ENCODE measurements at regions not wholly inside any gene's neighbourhood (a gene's known extent, or its start where the extent isn't known, plus 50 kb on each side); places are given as distances from the start of the nearest gene placed in this dataset.

GRCh38 chr2:226339616-226340015 lies 460.0 kb downstream of the IRS1 start:
- in situ Hi-C loops (cut with MboI; ENCODE audit: low sequenced_read_pairs): no loop called here

- in situ Hi-C loops (cut with MboI; ENCODE audit: low sequenced_read_pairs): no loop called here
Measured at GRCh38 chr2:226338825-226339224, 460.8 kb downstream of the IRS1 start.

GRCh38 chr2:226337941-226338600 lies 461.5 kb downstream of the IRS1 start:
- in situ Hi-C loops (cut with MboI; ENCODE audit: low sequenced_read_pairs): no loop called here

GRCh38 chr2:226336283-226336682 lies 463.3 kb downstream of the IRS1 start:
- in situ Hi-C loops (cut with MboI; ENCODE audit: low sequenced_read_pairs): no loop called here

GRCh38 chr2:226334981-226335720 lies 464.5 kb downstream of the IRS1 start:
- in situ Hi-C loops (cut with MboI; ENCODE audit: low sequenced_read_pairs): no loop called here

- in situ Hi-C loops (cut with MboI; ENCODE audit: low sequenced_read_pairs): no loop called here
Measured at GRCh38 chr2:226333388-226333787, 466.2 kb downstream of the IRS1 start.

GRCh38 chr2:226330206-226330605 lies 469.4 kb downstream of the IRS1 start:
- in situ Hi-C loops (cut with MboI; ENCODE audit: low sequenced_read_pairs): no loop called here

GRCh38 chr2:226329180-226329579 lies 470.4 kb downstream of the IRS1 start:
- in situ Hi-C loops (cut with MboI; ENCODE audit: low sequenced_read_pairs): no loop called here

- in situ Hi-C loops (cut with MboI; ENCODE audit: low sequenced_read_pairs): no loop called here
Measured at GRCh38 chr2:226327830-226328229, 471.8 kb downstream of the IRS1 start.

GRCh38 chr2:226325526-226325925 lies 474.1 kb downstream of the IRS1 start:
- in situ Hi-C loops (cut with MboI; ENCODE audit: low sequenced_read_pairs): no loop called here

- in situ Hi-C loops (cut with MboI; ENCODE audit: low sequenced_read_pairs): no loop called here
Measured at GRCh38 chr2:226320076-226320948, 479.3 kb downstream of the IRS1 start.

- in situ Hi-C loops (cut with MboI; ENCODE audit: low sequenced_read_pairs): no loop called here
Measured at GRCh38 chr2:226317970-226318369, 481.6 kb downstream of the IRS1 start.

- in situ Hi-C loops (cut with MboI; ENCODE audit: low sequenced_read_pairs): no loop called here
Measured at GRCh38 chr2:226313060-226313459, 486.6 kb downstream of the IRS1 start.

GRCh38 chr2:226312155-226312554 lies 487.5 kb downstream of the IRS1 start:
- in situ Hi-C loops (cut with MboI; ENCODE audit: low sequenced_read_pairs): no loop called here

GRCh38 chr2:226310146-226310545 lies 489.5 kb downstream of the IRS1 start:
- in situ Hi-C loops (cut with MboI; ENCODE audit: low sequenced_read_pairs): no loop called here

GRCh38 chr2:226308986-226309385 lies 490.6 kb downstream of the IRS1 start:
- in situ Hi-C loops (cut with MboI; ENCODE audit: low sequenced_read_pairs): no loop called here

- in situ Hi-C loops (cut with MboI; ENCODE audit: low sequenced_read_pairs): no loop called here
Measured at GRCh38 chr2:226308323-226308680, 491.3 kb downstream of the IRS1 start.

GRCh38 chr2:226307487-226308322 lies 491.9 kb downstream of the IRS1 start:
- in situ Hi-C loops (cut with MboI; ENCODE audit: low sequenced_read_pairs): no loop called here

GRCh38 chr2:226306969-226307368 lies 492.7 kb downstream of the IRS1 start:
- in situ Hi-C loops (cut with MboI; ENCODE audit: low sequenced_read_pairs): no loop called here

GRCh38 chr2:226304308-226304707 lies 495.3 kb downstream of the IRS1 start:
- in situ Hi-C loops (cut with MboI; ENCODE audit: low sequenced_read_pairs): no loop called here

GRCh38 chr2:226303707-226304106 lies 495.9 kb downstream of the IRS1 start:
- in situ Hi-C loops (cut with MboI; ENCODE audit: low sequenced_read_pairs): no loop called here
